Panc1 (cell line): ENCODE measurements at regions not wholly inside any gene's neighbourhood (a gene's known extent, or its start where the extent isn't known, plus 50 kb on each side); places are given as distances from the start of the nearest gene placed in this dataset.

Source experiments
- ATAC-seq: fragments of 200-7000 bp; cut with Tn5 transposase; 2 replicates; pipeline ENCODE4 v1.9.1; 2020; ENCODE audit warnings: mild to moderate bottlenecking, moderate library complexity
- BruUV-seq: library from RNA; stranded (reverse); fragments of 400-500 nt; replicated peaks from 2 replicates; lab custom pipeline; 2021; lab: Mats Ljungman, UMichigan
- CTCF ChIA-PET: fragments of 300-600 bp; sonication (Branson Sonifier 250); formaldehyde crosslinking; loops from one replicate; lab custom pipeline; 2022; ENCODE audit warnings: antibody characterized with exemption; lab: Charles Lee
- POLR2A ChIA-PET: fragments of 300-600 bp; sonication (Branson Sonifier 250); formaldehyde crosslinking; loops from one replicate; lab custom pipeline; 2022; ENCODE audit warnings: antibody characterized with exemption; lab: Charles Lee
- DNase-seq: peaks from one replicate; pipeline ENCODE4 v3.0.0-alpha.2; 2010; ENCODE audit warnings: low read depth, low spot score
- H3K27ac ChIP-seq: 2 replicates; pipeline ENCODE4 v1.5.1; 2011; ENCODE audit warnings: mild to moderate bottlenecking, low read length, inconsistent platforms
- H3K27me3 ChIP-seq: fragments of 200-500 bp; sonication (Bioruptor generic); 2 replicates; pipeline ENCODE4 v1.6.0; 2014; ENCODE audit warnings: low read length, inconsistent platforms; ENCODE audit not compliant: control insufficient read depth, insufficient read depth
- H3K36me3 ChIP-seq: fragments of 200-500 bp; sonication (Bioruptor generic); 2 replicates; pipeline ENCODE4 v1.5.1; 2014; ENCODE audit warnings: inconsistent platforms, mild to moderate bottlenecking, low read length, moderate library complexity; ENCODE audit not compliant: control insufficient read depth, insufficient read depth
- H3K4me1 ChIP-seq: 2 replicates; pipeline ENCODE4 v1.5.1; 2011; ENCODE audit warnings: inconsistent platforms, mild to moderate bottlenecking, low read length, moderate library complexity; ENCODE audit not compliant: control insufficient read depth, insufficient read depth
- H3K4me3 ChIP-seq, 2 experiments: 2 replicates each; pipeline ENCODE4 v1.5.1; 2011 to 2012; ENCODE audit warnings: low read depth in 2 of 2, low read length in 2 of 2, mild to moderate bottlenecking in 2 of 2, inconsistent platforms in 1 of 2, moderate library complexity in 1 of 2
- H3K9me3 ChIP-seq: fragments of 200-500 bp; sonication (Bioruptor generic); 2 replicates; pipeline ENCODE4 v1.5.1; 2014; ENCODE audit warnings: low read depth, mild to moderate bottlenecking, inconsistent platforms, low read length, moderate library complexity; ENCODE audit not compliant: control insufficient read depth, insufficient read depth
- POLR2AphosphoS5 ChIP-seq: IDR thresholded peaks from 2 replicates; pipeline ENCODE4 v1.6.1; 2012; ENCODE audit warnings: mild to moderate bottlenecking, low read depth, low read length, moderate library complexity
- SIN3A ChIP-seq: IDR thresholded peaks from 2 replicates; pipeline ENCODE4 v1.6.1; 2012; ENCODE audit warnings: low read depth, mild to moderate bottlenecking, low read length, moderate library complexity, borderline replicate concordance; ENCODE audit not compliant: insufficient read depth
- TCF7L2 ChIP-seq: IDR thresholded peaks from 2 replicates; pipeline ENCODE4 v1.6.1; 2011; ENCODE audit warnings: mild to moderate bottlenecking, low read depth, low read length, inconsistent platforms
- in situ Hi-C: cut with HindIII; loops from 2 replicates; pipeline ENCODE4 v1.10.0; 2016; ENCODE audit warnings: low sequenced_read_pairs, low pct_unique_long_range_greater_than_20kb
- intact Hi-C: fragments of 100-400 bp; cut with micrococcal nuclease; formaldehyde crosslinking; loops from one replicate; pipeline ENCODE4 v1.10.0; 2022; ENCODE audit not compliant: unreplicated experiment
- TF ChIP-seq, protein P1 (sequence below), 2 experiments: IDR thresholded peaks; 2 replicates each; pipeline ENCODE4 v1.6.1; 2011 to 2012; ENCODE audit warnings: low read depth in 2 of 2, control low read depth in 1 of 2, low read length in 1 of 2, mild to moderate bottlenecking in 1 of 2, moderate library complexity in 1 of 2; ENCODE audit not compliant: insufficient read depth in 1 of 2
- TF ChIP-seq, protein P2 (sequence below): fragments of 450-650 bp; IDR thresholded peaks from 2 replicates; pipeline ENCODE4 v1.5.1; 2017; ENCODE audit warnings: mild to moderate bottlenecking

DNA sequence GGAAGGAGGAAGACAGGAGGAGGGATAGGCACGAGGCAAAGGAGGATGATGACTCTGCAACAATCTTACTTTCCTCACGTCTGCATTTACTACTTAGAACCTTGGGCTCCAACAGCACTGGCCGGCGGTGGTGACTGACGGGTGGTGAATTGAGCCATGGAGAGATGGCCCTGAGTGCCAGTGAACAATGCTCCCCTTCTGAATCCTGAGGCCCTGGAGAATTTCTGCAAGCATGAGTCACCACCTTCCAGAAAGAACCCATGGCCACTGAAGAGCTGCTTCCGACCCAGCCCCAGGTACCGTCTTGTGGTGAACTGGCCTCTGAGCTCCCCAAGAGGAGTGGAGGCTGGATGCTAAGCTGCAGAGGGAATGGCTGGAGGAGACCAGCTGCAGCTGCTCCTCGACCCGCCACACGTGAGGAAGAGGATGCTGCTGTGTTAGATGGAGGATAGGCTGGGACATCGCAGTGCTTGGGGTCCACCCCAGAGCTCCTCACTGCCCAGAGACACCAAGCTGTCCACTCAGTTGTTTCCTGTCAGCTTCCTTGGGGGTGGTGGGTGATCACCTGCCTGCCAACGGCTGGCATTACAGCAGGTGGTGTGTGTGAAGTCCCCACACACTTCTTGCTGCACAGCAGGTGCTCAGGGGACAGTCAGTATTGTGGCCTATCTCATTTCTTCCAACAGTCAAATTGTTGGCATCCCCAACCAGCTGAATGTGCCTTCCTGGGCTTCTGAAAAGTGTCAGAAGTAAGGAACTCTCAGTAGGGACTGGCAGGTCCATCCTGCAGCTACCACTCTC is 186.5 kb upstream of the ID2 start:
- TF ChIP-seq, protein P1, sequence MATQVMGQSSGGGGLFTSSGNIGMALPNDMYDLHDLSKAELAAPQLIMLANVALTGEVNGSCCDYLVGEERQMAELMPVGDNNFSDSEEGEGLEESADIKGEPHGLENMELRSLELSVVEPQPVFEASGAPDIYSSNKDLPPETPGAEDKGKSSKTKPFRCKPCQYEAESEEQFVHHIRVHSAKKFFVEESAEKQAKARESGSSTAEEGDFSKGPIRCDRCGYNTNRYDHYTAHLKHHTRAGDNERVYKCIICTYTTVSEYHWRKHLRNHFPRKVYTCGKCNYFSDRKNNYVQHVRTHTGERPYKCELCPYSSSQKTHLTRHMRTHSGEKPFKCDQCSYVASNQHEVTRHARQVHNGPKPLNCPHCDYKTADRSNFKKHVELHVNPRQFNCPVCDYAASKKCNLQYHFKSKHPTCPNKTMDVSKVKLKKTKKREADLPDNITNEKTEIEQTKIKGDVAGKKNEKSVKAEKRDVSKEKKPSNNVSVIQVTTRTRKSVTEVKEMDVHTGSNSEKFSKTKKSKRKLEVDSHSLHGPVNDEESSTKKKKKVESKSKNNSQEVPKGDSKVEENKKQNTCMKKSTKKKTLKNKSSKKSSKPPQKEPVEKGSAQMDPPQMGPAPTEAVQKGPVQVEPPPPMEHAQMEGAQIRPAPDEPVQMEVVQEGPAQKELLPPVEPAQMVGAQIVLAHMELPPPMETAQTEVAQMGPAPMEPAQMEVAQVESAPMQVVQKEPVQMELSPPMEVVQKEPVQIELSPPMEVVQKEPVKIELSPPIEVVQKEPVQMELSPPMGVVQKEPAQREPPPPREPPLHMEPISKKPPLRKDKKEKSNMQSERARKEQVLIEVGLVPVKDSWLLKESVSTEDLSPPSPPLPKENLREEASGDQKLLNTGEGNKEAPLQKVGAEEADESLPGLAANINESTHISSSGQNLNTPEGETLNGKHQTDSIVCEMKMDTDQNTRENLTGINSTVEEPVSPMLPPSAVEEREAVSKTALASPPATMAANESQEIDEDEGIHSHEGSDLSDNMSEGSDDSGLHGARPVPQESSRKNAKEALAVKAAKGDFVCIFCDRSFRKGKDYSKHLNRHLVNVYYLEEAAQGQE (IDR thresholded peaks at IDR 0.05; ENCODE audit: insufficient read depth in 1 of 2, low read depth in 2 of 2, low read length in 1 of 2), result no peak
- TF ChIP-seq, protein P2, sequence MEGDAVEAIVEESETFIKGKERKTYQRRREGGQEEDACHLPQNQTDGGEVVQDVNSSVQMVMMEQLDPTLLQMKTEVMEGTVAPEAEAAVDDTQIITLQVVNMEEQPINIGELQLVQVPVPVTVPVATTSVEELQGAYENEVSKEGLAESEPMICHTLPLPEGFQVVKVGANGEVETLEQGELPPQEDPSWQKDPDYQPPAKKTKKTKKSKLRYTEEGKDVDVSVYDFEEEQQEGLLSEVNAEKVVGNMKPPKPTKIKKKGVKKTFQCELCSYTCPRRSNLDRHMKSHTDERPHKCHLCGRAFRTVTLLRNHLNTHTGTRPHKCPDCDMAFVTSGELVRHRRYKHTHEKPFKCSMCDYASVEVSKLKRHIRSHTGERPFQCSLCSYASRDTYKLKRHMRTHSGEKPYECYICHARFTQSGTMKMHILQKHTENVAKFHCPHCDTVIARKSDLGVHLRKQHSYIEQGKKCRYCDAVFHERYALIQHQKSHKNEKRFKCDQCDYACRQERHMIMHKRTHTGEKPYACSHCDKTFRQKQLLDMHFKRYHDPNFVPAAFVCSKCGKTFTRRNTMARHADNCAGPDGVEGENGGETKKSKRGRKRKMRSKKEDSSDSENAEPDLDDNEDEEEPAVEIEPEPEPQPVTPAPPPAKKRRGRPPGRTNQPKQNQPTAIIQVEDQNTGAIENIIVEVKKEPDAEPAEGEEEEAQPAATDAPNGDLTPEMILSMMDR, result no peak
- TF ChIP-seq POLR2AphosphoS5, result no peak
- TF ChIP-seq TCF7L2, result no peak
- no peak for TF ChIP-seq SIN3A
- Histone ChIP-seq H3K36me3 (no peaks in the 10 kb centered on the region), H3K4me1 (no peaks in the 10 kb centered on the region; the same call in 1 of the 2 replicates), H3K27me3 (peaks cover 3% of the 10 kb centered on the region), H3K27ac (no peak overlapping the region), H3K9me3 (no peaks in the 10 kb centered on the region), H3K4me3 (no peak overlapping the region)
- BruUV-seq, result no TSS peak
- ATAC-seq (no peak), DNase-seq (no peak)
- ChIA-PET POLR2A (no interaction called here), CTCF (no interaction called here)
- in situ Hi-C loops (no loop called here), intact Hi-C loops (no loop called here)

DNA sequence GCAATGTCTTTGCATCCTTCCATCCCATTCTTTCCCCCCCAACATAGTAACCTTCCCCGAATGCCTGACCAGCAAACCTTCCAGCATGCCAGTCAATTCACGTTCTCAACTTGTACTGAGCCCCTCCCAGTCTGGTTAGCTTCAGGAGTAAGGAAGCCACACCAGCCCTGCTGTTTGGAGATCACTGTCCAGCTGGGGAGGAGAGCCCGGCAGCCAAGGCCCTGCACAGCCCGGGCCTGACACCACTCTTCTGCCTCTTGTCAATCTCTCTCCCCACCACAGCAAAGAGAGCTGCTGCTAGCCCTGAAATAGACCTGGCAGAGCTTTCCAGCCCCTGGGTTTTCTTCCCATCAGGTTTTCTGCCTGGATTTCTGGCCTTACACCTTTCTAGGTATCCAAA is 185.8 kb upstream of the ID2 start:
- POLR2A ChIA-PET, result no interaction called here
- intact Hi-C loops (no loop called here), in situ Hi-C loops (no loop called here)
- no peak for DNase-seq
- H3K9me3 ChIP-seq, result no peaks in the 10 kb centered on the region
- no peak overlapping the region for H3K27ac ChIP-seq
- no peak for ATAC-seq
- no TSS peak for BruUV-seq
- CTCF ChIA-PET, result no interaction called here
- H3K4me1 ChIP-seq, result no peaks in the 10 kb centered on the region; the same call in 1 of the 2 replicates
- H3K36me3 ChIP-seq, result no peaks in the 10 kb centered on the region
- no peak overlapping the region for H3K4me3 ChIP-seq
- TF ChIP-seq, protein P1 (IDR thresholded peaks at IDR 0.05; ENCODE audit: insufficient read depth in 1 of 2, low read depth in 2 of 2, low read length in 1 of 2), result no peak
- TF ChIP-seq POLR2AphosphoS5, result no peak
- TF ChIP-seq, protein P2, result no peak
- no peak for TF ChIP-seq SIN3A
- TF ChIP-seq TCF7L2, result no peak
- H3K27me3 ChIP-seq, result no peaks in the 10 kb centered on the region; the same call in 1 of the 2 replicates
